ENCODE measurements at regions not wholly inside any gene's neighbourhood (a gene's known extent, or its start where the extent isn't known, plus 50 kb on each side); places are given as distances from the start of the nearest gene placed in this dataset.

DNA sequence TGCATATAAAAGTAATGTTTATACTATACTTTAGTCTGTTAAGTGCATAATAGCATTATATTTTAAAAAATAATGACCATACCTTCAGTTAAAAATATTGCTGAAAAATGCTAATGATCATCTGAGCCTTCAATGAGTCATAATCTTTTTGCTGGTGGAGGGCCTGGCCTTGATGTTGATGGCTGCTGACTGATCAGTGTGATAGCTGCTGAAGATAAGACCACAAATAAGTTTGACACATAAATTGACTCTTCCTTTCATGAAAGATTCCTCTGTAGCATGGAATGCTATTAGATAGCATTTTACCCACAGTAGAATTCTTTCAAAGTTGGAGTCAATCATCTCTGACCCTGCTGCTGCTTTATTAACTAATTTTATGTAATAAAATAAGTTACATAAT lies 128.4 kb upstream of the CCDC85A start:
- TF ChIP-seq, protein P1, sequence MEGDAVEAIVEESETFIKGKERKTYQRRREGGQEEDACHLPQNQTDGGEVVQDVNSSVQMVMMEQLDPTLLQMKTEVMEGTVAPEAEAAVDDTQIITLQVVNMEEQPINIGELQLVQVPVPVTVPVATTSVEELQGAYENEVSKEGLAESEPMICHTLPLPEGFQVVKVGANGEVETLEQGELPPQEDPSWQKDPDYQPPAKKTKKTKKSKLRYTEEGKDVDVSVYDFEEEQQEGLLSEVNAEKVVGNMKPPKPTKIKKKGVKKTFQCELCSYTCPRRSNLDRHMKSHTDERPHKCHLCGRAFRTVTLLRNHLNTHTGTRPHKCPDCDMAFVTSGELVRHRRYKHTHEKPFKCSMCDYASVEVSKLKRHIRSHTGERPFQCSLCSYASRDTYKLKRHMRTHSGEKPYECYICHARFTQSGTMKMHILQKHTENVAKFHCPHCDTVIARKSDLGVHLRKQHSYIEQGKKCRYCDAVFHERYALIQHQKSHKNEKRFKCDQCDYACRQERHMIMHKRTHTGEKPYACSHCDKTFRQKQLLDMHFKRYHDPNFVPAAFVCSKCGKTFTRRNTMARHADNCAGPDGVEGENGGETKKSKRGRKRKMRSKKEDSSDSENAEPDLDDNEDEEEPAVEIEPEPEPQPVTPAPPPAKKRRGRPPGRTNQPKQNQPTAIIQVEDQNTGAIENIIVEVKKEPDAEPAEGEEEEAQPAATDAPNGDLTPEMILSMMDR (conservative IDR thresholded peaks at IDR 0.05 in 1 of 2, IDR thresholded peaks at IDR 0.05 in 1 of 2; ENCODE audit: extremely low read depth in 1 of 2, insufficient read depth in 1 of 2, low read depth in 1 of 2, low read length in 2 of 2): no peak
- TF ChIP-seq EZH2 (IDR thresholded peaks at IDR 0.05; ENCODE audit: borderline replicate concordance, low read length): no peak
